A549 (cell line): ENCODE measurements at regions not wholly inside any gene's neighbourhood (a gene's known extent, or its start where the extent isn't known, plus 50 kb on each side); places are given as distances from the start of the nearest gene placed in this dataset.

Experiments
- ATAC-seq, 2 experiments: fragments of 200-7000 bp in 1 of 2; fragments of >200 bp in 1 of 2; cut with Nextera tagmentation in 1 of 2; cut with Tn5 transposase in 1 of 2; 3 replicates each; pipeline versions ENCODE4 v1.8.0 to v1.9.1; 2018 to 2020; ENCODE audit warnings: mild to moderate bottlenecking in 1 of 2, moderate library complexity in 1 of 2
- CTCF ChIA-PET: fragments of 300-600 bp; sonication (Branson Sonifier 250); formaldehyde crosslinking; extraction: SDS; loops from one replicate; lab custom pipeline; 2021; ENCODE audit warnings: antibody characterized with exemption, inconsistent platforms; lab: Yijun Ruan, JAX
- POLR2A ChIA-PET: fragments of 350-600 bp; formaldehyde crosslinking; extraction: SDS; loops from one replicate; lab custom pipeline; 2021; ENCODE audit warnings: antibody characterized with exemption, inconsistent platforms; lab: Yijun Ruan, JAX
- DNase-seq, 2 experiments: peaks; one replicate each; pipeline versions ENCODE4 v3.0.0 to v3.0.0-alpha.2; 2011 to 2016; ENCODE audit warnings: low read depth in 1 of 2, low spot score in 1 of 2
- FAIRE-seq: peaks from 2 replicates; lab custom pipeline; 2011; peaks lifted over from hg19 to GRCh38; lab: Jason Lieb, UNC
- H3K27ac ChIP-seq, 2 experiments: fragments of >200 bp; sonication (Bioruptor Twin); formaldehyde crosslinking; 3 replicates each; pipeline ENCODE4 v1.5.1; 2016 to 2017
- H3K4me1 ChIP-seq: fragments of >200 bp; sonication (Bioruptor Twin); formaldehyde crosslinking; 3 replicates; pipeline ENCODE4 v1.6.1; 2016
- H3K4me2 ChIP-seq: fragments of >200 bp; sonication (Bioruptor Twin); formaldehyde crosslinking; 3 replicates; pipeline ENCODE4 v1.6.1; 2016
- H3K4me3 ChIP-seq: fragments of >200 bp; sonication (Bioruptor Twin); formaldehyde crosslinking; 3 replicates; pipeline ENCODE4 v1.5.1; 2016
- H3K9me3 ChIP-seq: fragments of >200 bp; sonication (Bioruptor Twin); formaldehyde crosslinking; 3 replicates; pipeline ENCODE4 v1.6.1; 2016
- CEBPB ChIP-seq, 2 experiments: fragments of >200 bp in 1 of 2; sonication (Bioruptor Twin) in 1 of 2; formaldehyde crosslinking in 1 of 2; IDR thresholded peaks; 2 replicates each; pipeline ENCODE4 v1.6.1; 2012 to 2016
- EHF ChIP-seq: fragments of 250-450 bp; sonication (Bioruptor Pico); IDR thresholded peaks from 2 replicates; pipeline ENCODE4 v1.5.0; 2020; ENCODE audit warnings: mild to moderate bottlenecking
- FOSL2 ChIP-seq, 2 experiments: fragments of 450-650 bp in 1 of 2; fragments of >200 bp in 1 of 2; sonication (Bioruptor Twin) in 1 of 2; formaldehyde crosslinking; IDR thresholded peaks; 2 replicates each; pipeline versions ENCODE4 v1.5.0 to v1.6.1; 2016 to 2020; ENCODE audit warnings: mild to moderate bottlenecking in 1 of 2, moderate library complexity in 1 of 2
- GATA3 ChIP-seq: IDR thresholded peaks from 2 replicates; pipeline ENCODE4 v1.6.1; 2012; ENCODE audit warnings: borderline replicate concordance
- HMGXB4 ChIP-seq: fragments of 250-450 bp; sonication (Bioruptor Pico); IDR thresholded peaks from 2 replicates; pipeline ENCODE4 v1.5.0; 2021; ENCODE audit warnings: mild to moderate bottlenecking, moderate library complexity, borderline replicate concordance
- JUNB ChIP-seq: fragments of >200 bp; sonication (Bioruptor Twin); formaldehyde crosslinking; IDR thresholded peaks from 2 replicates; pipeline ENCODE4 v1.6.1; 2016
- KDM5A ChIP-seq: fragments of 200-600 bp; sonication (generic); IDR thresholded peaks from 2 replicates; pipeline ENCODE4 v1.6.1; 2016; ENCODE audit warnings: antibody characterized with exemption, mild to moderate bottlenecking
- MAFK ChIP-seq: fragments of 450-650 bp; IDR thresholded peaks from 2 replicates; pipeline ENCODE4 v1.6.1; 2014; ENCODE audit not compliant: partially characterized antibody
- NPAS2 ChIP-seq: fragments of 250-450 bp; sonication (Bioruptor Pico); IDR thresholded peaks from 2 replicates; pipeline ENCODE4 v1.8.0; 2022; ENCODE audit warnings: mild to moderate bottlenecking, moderate library complexity, borderline replicate concordance
- NR3C1 ChIP-seq: fragments of >200 bp; sonication (Bioruptor Twin); formaldehyde crosslinking; IDR thresholded peaks from 3 replicates; pipeline ENCODE4 v1.6.1; 2017
- PHF8 ChIP-seq: fragments of 200-600 bp; sonication (generic); IDR thresholded peaks from 2 replicates; pipeline ENCODE4 v1.6.1; 2016; ENCODE audit warnings: low read depth, mild to moderate bottlenecking, antibody characterized with exemption, moderate library complexity, borderline replicate concordance
- POLR2AphosphoS2 ChIP-seq: conservative IDR thresholded peaks from 2 replicates; pipeline ENCODE4 v1.6.1; 2012; ENCODE audit warnings: low read length, improper control_type of control experiment, inconsistent platforms
- RNF2 ChIP-seq: fragments of 200-600 bp; sonication (generic); IDR thresholded peaks from 2 replicates; pipeline ENCODE4 v1.6.1; 2016; ENCODE audit warnings: low read depth, mild to moderate bottlenecking, antibody characterized with exemption, moderate library complexity, borderline replicate concordance
- USF2 ChIP-seq: fragments of 450-650 bp; IDR thresholded peaks from 2 replicates; pipeline ENCODE4 v1.6.1; 2014; ENCODE audit warnings: antibody characterized with exemption
- ZFP36 ChIP-seq: fragments of 450-650 bp; IDR thresholded peaks from 2 replicates; pipeline ENCODE4 v1.6.1; 2014; ENCODE audit warnings: borderline replicate concordance; ENCODE audit not compliant: partially characterized antibody
- WGBS: methylation state at CpG from one replicate; pipeline ENCODE4 v1.1.6; 2017; ENCODE audit errors: missing lambda C conversion rate; 5-methylcytosine and 5-hydroxymethylcytosine counted together
- TF ChIP-seq, protein P1 (sequence below): fragments of >200 bp; sonication (Bioruptor Twin); formaldehyde crosslinking; IDR thresholded peaks from 2 replicates; pipeline ENCODE4 v1.6.1; 2016

GRCh38 chr9:108444400-108445358, 411.1 kb downstream of the ACTL7B start:
- FAIRE-seq, result no peak
- CTCF ChIA-PET, result interaction anchor here (1.1 to 1.2 kb wide), 3 partner anchors 19 to 122 kb away, joined by 3 to 6 read pairs (median 4); no protein-coding TSS in a partner anchor
- POLR2A ChIA-PET, result interaction anchor here (1.1 kb wide), 1 partner anchor 34 kb away, joined by 3 read pairs; no protein-coding TSS in a partner anchor

DNA sequence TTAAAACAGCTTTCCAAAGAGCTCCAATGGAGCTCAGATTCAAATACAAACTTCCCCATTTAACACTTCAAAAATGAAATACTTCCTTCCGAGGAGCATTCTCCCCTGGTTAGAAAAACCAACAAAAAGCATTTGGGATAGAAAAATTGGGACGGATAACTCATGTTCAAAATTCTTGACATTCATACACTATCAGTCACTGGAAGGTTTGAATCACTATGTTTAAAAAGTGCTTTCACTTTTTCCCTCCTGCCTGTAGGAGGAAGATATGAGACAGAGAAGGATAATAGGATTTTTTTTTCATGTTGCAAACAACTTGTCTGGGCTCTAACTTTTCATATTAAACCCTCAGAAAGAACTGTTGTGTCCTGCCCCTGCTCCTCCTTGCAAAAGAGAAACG, 412.0 kb downstream of the ACTL7B start:
- TF ChIP-seq MAFK (no peak), FOSL2 (IDR thresholded peaks at IDR 0.05) (no peak), FOSL2 (CRISPR knock-in tag; IDR thresholded peaks at IDR 0.05) (peak; percentile 48), NPAS2 (CRISPR knock-in tag) (no peak)
- DNase-seq, result no peak
- WGBS, result 25% methylated on average over 3 of the region's 3 CpGs
- ChIA-PET CTCF (interaction anchor here (1.1 to 1.2 kb wide), 3 partner anchors 20 to 123 kb away, joined by 3 to 6 read pairs (median 4); no protein-coding TSS in a partner anchor), POLR2A (interaction anchor here (1.1 kb wide), 1 partner anchor 34 kb away, joined by 3 read pairs; no protein-coding TSS in a partner anchor)
- H3K27ac ChIP-seq, result no peak overlapping the region
- peak; percentile 48 to 50; a peak in 3 of 6 replicates for ATAC-seq
- peaks cover 17% of the 10 kb centered on the region; the same call in 2 of the 3 replicates for H3K4me1 ChIP-seq
- H3K4me2 ChIP-seq, result peak overlapping the region; percentile 39
- no peak for FAIRE-seq
- no peak overlapping the region for H3K4me3 ChIP-seq
- no peaks in the 10 kb centered on the region for H3K9me3 ChIP-seq

More at GRCh38 chr9:108444400-108445358, 411.1 kb downstream of the ACTL7B start:
- no peak overlapping the region for H3K4me3 ChIP-seq
- TF ChIP-seq JUNB (peak; percentile 16; the same call in 1 of the 2 replicates), HMGXB4 (no peak)
- peaks cover 17% of the 10 kb centered on the region; the same call in 2 of the 3 replicates for H3K4me1 ChIP-seq
- H3K9me3 ChIP-seq, result no peaks in the 10 kb centered on the region
- DNase-seq (peak in 1 of 2 experiments; percentile 30), ATAC-seq (peak; percentile 24 to 60; a peak in 4 of 6 replicates)
- H3K4me2 ChIP-seq, result peak overlapping the region; percentile 39
- 36% methylated on average over 5 of the region's 5 CpGs for WGBS
- peak overlapping the region in 1 of 2 experiments; percentile 7; a peak in 1 of 6 replicates for H3K27ac ChIP-seq

GRCh38 chr9:108443019-108443633, 412.7 kb downstream of the ACTL7B start:
- no peak for FAIRE-seq
- ChIA-PET CTCF (interaction anchor here (1.2 kb wide), 1 partner anchor 27 kb away, joined by 6 read pairs; no protein-coding TSS in a partner anchor), POLR2A (no interaction called here)
- no peak for DNase-seq
- TF ChIP-seq POLR2AphosphoS2 (no peak), ZFP36 (no peak), CEBPB (IDR thresholded peaks at IDR 0.05) (no peak), EHF (no peak), MAFK (no peak), NR3C1 (no peak), RNF2 (no peak), NPAS2 (CRISPR knock-in tag) (no peak), PHF8 (no peak), FOSL2 (IDR thresholded peaks at IDR 0.05) (no peak), FOSL2 (CRISPR knock-in tag; IDR thresholded peaks at IDR 0.05) (no peak), USF2 (no peak), KDM5A (no peak), GATA3 (no peak)
- TF ChIP-seq, protein P1, sequence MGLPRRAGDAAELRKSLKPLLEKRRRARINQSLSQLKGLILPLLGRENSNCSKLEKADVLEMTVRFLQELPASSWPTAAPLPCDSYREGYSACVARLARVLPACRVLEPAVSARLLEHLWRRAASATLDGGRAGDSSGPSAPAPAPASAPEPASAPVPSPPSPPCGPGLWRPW, result no peak
- H3K27ac ChIP-seq, result no peak overlapping the region
- no peak for ATAC-seq
- WGBS, result 58% methylated on average over 6 of the region's 6 CpGs
- no peaks in the 10 kb centered on the region for H3K9me3 ChIP-seq
- H3K4me2 ChIP-seq, result peak overlapping the region; percentile 39
- no peak overlapping the region for H3K4me3 ChIP-seq
- H3K4me1 ChIP-seq, result peaks cover 17% of the 10 kb centered on the region; the same call in 2 of the 3 replicates
